Upper lobe of right lung (tissue), 1 donor: ENCODE measurements at regions not wholly inside any gene's neighbourhood (a gene's known extent, or its start where the extent isn't known, plus 50 kb on each side); places are given as distances from the start of the nearest gene placed in this dataset.

ENCODE experiments used
- ATAC-seq: fragments of 200-7000 bp; cut with Tn5 transposase; one replicate; pipeline ENCODE4 v1.9.1; 2020; ENCODE audit warnings: mild to moderate bottlenecking, moderate library complexity
- DNase-seq: peaks from one replicate; pipeline ENCODE4 v3.0.0-alpha.2; 2020
- H3K27ac ChIP-seq: fragments of 200-600 bp; one replicate; pipeline ENCODE4 v1.8.0; 2022
- H3K27me3 ChIP-seq: fragments of 200-600 bp; one replicate; pipeline ENCODE4 v1.8.0; 2022; ENCODE audit warnings: mild to moderate bottlenecking
- H3K36me3 ChIP-seq: fragments of 200-600 bp; one replicate; pipeline ENCODE4 v1.8.0; 2022
- H3K4me1 ChIP-seq: fragments of 200-600 bp; one replicate; pipeline ENCODE4 v1.8.0; 2022
- H3K4me3 ChIP-seq: fragments of 200-600 bp; one replicate; pipeline ENCODE4 v1.8.0; 2022; ENCODE audit warnings: mild to moderate bottlenecking
- H3K9me3 ChIP-seq: fragments of 200-600 bp; one replicate; pipeline ENCODE4 v1.8.0; 2022
- intact Hi-C: fragments of 100-400 bp; cut with DNase I; formaldehyde crosslinking; loops from one replicate; pipeline ENCODE4 v1.11.0; 2022
- TF ChIP-seq, protein P1 (sequence below): fragments of 200-600 bp; IDR thresholded peaks from one replicate; pipeline ENCODE4 v1.8.0; 2022; ENCODE audit warnings: antibody characterized with exemption
- donor health status: DM: no; HTN: yes; CAD: no; lungs with severe emphysema.

DNA sequence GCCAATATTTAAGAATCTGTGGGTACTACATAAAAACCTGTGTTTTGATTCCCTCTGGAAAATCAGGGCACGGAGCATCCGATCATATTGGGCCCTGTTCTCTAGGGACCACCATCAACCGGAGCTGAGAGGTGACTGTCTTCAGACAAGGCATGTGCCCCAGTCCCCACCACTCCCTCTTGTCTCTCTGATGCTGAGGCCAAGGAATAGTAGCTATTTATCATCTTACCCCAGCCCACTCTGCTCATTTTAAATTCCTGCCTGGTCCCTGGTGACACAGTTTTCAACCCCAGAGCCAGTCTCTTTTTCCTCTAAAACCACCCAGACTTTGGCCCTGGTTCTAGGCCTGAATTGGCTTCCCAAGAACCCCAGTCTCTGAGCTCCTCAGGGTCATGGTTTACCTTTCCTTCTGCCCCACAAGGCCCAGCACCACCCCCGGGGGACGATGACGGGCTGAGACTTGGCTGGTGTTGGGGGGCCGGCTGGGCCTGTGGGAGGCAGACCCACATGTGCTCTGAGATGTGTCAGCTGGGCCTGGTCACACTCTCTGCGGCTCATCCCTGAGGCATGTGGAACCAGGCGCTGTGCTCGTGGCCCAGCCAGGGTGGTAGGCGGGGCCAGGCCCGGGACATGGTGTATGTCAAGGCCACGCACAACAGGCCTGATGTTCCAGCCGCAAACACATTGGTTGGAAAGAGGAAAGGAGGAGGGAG is 114.4 kb downstream of the CEBPB start:
- TF ChIP-seq, protein P1, sequence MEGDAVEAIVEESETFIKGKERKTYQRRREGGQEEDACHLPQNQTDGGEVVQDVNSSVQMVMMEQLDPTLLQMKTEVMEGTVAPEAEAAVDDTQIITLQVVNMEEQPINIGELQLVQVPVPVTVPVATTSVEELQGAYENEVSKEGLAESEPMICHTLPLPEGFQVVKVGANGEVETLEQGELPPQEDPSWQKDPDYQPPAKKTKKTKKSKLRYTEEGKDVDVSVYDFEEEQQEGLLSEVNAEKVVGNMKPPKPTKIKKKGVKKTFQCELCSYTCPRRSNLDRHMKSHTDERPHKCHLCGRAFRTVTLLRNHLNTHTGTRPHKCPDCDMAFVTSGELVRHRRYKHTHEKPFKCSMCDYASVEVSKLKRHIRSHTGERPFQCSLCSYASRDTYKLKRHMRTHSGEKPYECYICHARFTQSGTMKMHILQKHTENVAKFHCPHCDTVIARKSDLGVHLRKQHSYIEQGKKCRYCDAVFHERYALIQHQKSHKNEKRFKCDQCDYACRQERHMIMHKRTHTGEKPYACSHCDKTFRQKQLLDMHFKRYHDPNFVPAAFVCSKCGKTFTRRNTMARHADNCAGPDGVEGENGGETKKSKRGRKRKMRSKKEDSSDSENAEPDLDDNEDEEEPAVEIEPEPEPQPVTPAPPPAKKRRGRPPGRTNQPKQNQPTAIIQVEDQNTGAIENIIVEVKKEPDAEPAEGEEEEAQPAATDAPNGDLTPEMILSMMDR, result no peak
- intact Hi-C loops, result no loop called here
- H3K27me3 ChIP-seq, result no peaks in the 10 kb centered on the region
- H3K4me3 ChIP-seq, result no peak overlapping the region
- ATAC-seq, result peak; percentile 52
- peak; percentile 81 for DNase-seq
- H3K9me3 ChIP-seq, result no peaks in the 10 kb centered on the region
- no peaks in the 10 kb centered on the region for H3K36me3 ChIP-seq
- peak overlapping the region; percentile 81 for H3K27ac ChIP-seq
- peaks cover 65% of the 10 kb centered on the region for H3K4me1 ChIP-seq

DNA sequence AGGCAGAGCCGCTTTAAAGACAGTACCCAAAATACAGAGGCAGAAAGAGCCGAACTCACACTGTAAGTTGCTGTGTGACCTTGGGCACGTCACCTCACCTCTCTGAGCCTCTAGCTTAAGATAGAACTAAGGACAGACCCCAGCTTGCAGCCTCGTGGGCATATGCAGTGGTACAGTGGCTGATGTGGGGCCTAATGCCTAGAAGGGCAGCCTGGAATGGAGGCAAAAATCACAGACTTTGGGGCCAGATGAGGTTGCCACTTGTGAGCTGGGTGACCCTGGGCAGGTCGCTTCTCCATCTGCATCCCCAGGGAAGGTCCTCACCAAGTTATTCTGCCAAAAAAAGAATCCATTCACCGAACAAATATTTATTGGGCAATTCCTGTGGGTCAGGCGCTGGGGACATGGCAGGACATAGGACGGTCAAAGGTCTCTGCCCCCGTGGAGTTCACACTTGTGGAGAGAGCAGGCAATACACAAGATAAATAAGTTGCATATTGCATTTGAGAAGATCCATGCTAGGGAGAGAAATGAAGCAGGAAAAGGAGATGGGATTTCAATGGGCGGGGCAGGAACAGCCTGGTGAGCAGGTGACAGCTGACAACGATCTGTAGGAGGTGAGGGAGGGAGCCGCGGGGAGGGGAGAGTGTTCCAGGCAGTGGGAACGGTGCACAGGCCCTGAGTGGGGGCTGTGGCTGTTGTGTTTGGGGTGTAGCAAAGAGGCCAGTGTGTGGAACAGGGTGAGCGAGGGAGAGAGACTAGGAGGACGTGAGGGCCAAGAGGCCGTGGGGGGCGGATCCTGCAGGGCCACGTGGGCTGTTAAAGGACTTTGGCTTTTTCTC is 115.2 kb downstream of the CEBPB start:
- Histone ChIP-seq H3K27ac (peak overlapping the region; percentile 81), H3K36me3 (no peaks in the 10 kb centered on the region), H3K4me3 (no peak overlapping the region), H3K9me3 (no peaks in the 10 kb centered on the region), H3K27me3 (no peaks in the 10 kb centered on the region), H3K4me1 (peaks cover 67% of the 10 kb centered on the region)
- ATAC-seq (peak; percentile 30), DNase-seq (peak; percentile 73)
- intact Hi-C loops, result no loop called here
- TF ChIP-seq, protein P1, result no peak

DNA sequence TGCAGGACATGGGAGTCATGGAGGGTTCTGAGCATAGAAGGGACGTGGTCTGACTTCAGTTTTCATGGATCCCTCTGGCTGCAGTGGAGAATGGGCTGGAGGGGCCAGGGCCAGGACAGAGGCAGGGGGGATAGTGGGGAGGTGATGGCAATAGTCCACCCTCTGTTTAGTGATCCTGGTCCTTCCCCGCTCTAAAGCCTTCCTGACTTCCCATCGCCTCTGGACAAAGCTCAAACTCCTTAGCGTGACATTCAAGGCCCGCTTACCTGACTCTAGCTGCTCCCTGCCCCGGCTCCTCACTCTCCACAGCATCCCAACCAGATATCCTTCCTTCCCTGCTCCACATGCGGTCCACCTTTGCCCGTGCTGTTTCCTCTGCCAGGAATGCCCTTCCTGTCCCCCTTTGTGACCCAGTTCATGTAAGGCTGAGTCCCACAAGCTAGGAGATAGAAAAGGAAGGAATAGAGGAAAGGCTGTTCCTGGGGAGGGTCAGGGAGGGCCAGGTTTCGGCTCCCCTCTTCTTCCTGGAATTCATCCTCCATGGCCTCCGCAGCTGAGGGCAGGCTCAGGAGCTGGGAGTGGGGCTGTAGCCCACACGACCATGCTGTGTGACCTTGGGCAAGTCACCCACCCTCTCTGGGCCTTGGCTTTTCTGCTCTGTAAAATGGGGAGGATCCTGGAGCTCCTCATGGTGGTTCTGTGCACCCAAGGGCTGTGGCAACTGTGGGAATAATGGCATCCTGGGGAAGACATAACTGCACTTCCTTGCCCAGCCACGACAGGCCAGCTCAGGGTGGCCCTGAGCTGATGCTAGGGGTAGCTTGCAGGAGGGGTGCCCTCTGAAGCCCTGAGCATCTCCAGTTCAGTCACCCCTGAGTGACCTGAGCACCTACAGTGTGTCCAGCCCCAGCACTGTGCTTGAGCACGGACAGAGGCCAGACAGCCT is 116.1 kb downstream of the CEBPB start:
- ATAC-seq, result no peak
- H3K36me3 ChIP-seq, result no peaks in the 10 kb centered on the region
- no peaks in the 10 kb centered on the region for H3K9me3 ChIP-seq
- peaks cover 70% of the 10 kb centered on the region for H3K4me1 ChIP-seq
- intact Hi-C loops, result no loop called here
- TF ChIP-seq, protein P1, result no peak
- peak; percentile 61 for DNase-seq
- no peak overlapping the region for H3K4me3 ChIP-seq
- H3K27ac ChIP-seq, result peak overlapping the region; percentile 81
- H3K27me3 ChIP-seq, result no peaks in the 10 kb centered on the region

DNA sequence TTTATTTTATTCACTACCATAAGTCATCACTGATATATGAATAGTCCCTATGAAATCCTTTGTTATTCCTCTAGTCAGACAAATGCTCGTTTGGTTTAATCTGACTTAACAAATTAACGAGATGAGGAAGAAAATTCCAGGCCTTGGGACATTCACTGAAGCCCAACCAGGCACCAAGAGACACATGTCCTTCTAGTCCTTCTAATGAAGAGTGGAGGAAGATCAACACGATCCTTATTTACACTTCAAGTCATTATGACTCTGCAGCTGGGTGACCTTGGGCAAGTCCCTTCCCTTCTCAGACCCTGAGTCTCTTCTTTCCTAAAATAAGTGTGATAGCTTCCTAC is 117.5 kb downstream of the CEBPB start:
- Histone ChIP-seq H3K27ac (peak overlapping the region; percentile 81), H3K4me1 (peaks cover 84% of the 10 kb centered on the region), H3K9me3 (no peaks in the 10 kb centered on the region), H3K4me3 (no peak overlapping the region), H3K27me3 (no peaks in the 10 kb centered on the region), H3K36me3 (no peaks in the 10 kb centered on the region)
- DNase-seq (no peak), ATAC-seq (no peak)
- intact Hi-C loops, result no loop called here
- TF ChIP-seq, protein P1, result no peak

DNA sequence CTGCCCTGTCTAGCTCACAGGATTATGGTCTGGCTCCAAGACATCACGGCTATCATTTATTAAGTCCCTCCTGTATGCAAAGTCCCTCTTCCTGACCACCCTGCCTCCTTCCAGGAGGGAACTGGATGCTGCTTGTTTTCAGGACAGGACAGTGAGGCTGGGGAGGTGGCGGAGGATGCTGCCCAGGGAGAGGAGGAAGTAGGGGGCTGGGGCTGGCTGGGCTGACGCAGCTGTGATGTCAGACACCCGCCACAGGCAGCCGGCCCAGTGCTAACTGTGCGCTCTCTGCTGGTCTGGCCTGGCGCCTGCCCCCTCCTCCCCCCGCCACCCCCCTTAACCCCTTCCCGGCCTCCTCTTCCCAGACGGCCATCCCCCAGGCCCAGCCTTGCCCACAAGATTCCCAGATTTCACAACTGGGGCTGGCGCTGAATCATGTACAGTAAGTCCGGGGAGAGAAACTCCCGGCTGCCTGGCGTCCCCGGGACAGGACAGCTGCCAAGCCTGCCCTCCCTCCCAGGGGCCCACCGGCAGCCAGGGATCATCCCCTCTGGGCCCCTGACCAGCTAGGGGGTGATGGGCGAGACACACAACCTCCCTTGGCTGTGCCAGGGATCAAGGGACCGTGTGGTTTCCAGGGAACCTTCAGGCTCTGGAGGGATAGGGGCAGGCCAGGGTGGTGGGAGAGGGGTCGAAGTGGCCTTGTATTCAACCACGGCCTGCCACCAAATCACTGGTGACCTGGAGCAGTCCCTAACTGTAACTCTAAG is 118.1 kb downstream of the CEBPB start:
- ATAC-seq, result peak; percentile 76
- Histone ChIP-seq H3K27ac (peak overlapping the region; percentile 81), H3K36me3 (no peaks in the 10 kb centered on the region), H3K4me1 (peaks cover 84% of the 10 kb centered on the region), H3K27me3 (no peaks in the 10 kb centered on the region), H3K9me3 (no peaks in the 10 kb centered on the region), H3K4me3 (peak overlapping the region; percentile 8)
- intact Hi-C loops, result no loop called here
- DNase-seq, result peak; percentile 91
- TF ChIP-seq, protein P1, result peak; percentile 24
